PFSK-1 (cell line): ENCODE measurements at regions not wholly inside any gene's neighbourhood (a gene's known extent, or its start where the extent isn't known, plus 50 kb on each side); places are given as distances from the start of the nearest gene placed in this dataset.

ENCODE experiments used
- POLR2AphosphoS5 ChIP-seq: IDR thresholded peaks from 2 replicates; pipeline ENCODE4 v1.6.1; 2012; ENCODE audit warnings: low read depth, mild to moderate bottlenecking, control low read depth, low read length, moderate library complexity
- SIN3A ChIP-seq: IDR thresholded peaks from 2 replicates; pipeline ENCODE4 v1.6.1; 2012; ENCODE audit warnings: mild to moderate bottlenecking, low read length, moderate library complexity, borderline replicate concordance; ENCODE audit not compliant: insufficient read depth
- TAF1 ChIP-seq: IDR thresholded peaks from 2 replicates; pipeline ENCODE4 v1.6.1; 2012; ENCODE audit warnings: low read length, control low read depth, borderline replicate concordance; ENCODE audit not compliant: insufficient read depth

- no peak for TF ChIP-seq TAF1
- no peak for TF ChIP-seq SIN3A
- no peak for TF ChIP-seq POLR2AphosphoS5
Observed at GRCh38 chr11:133727774-133728173, 117.5 kb downstream of the SPATA19 start.
